A673 (cell line): ENCODE measurements at regions not wholly inside any gene's neighbourhood (a gene's known extent, or its start where the extent isn't known, plus 50 kb on each side); places are given as distances from the start of the nearest gene placed in this dataset.

Experiments used
- BruUV-seq: library from RNA; stranded (reverse); fragments of 400-500 nt; replicated peaks from 2 replicates; lab custom pipeline; 2021; lab: Mats Ljungman, UMichigan
- CTCF ChIA-PET: fragments of 300-600 bp; sonication (Branson Sonifier 250); formaldehyde crosslinking; loops from one replicate; lab custom pipeline; 2022; ENCODE audit warnings: antibody characterized with exemption; lab: Charles Lee
- POLR2A ChIA-PET: fragments of 300-600 bp; sonication (Branson Sonifier 250); formaldehyde crosslinking; loops from one replicate; lab custom pipeline; 2022; ENCODE audit warnings: antibody characterized with exemption; ENCODE audit not compliant: low non-redundant PET; lab: Charles Lee
- DNase-seq: peaks from one replicate; pipeline ENCODE4 v3.0.0-alpha.2; 2015; ENCODE audit warnings: low spot score
- H3K27ac ChIP-seq: fragments of 200-600 bp; sonication (generic); 2 replicates; pipeline ENCODE4 v1.5.1; 2016; ENCODE audit warnings: mixed run types, low read depth, mild to moderate bottlenecking, mixed read lengths, antibody characterized with exemption, low read length; ENCODE audit not compliant: poor library complexity, severe bottlenecking
- H3K27me3 ChIP-seq: fragments of 200-600 bp; sonication (generic); replicated peaks from 2 replicates; pipeline ENCODE4 v1.6.1; 2017; ENCODE audit warnings: mixed run types, low read depth, mild to moderate bottlenecking, mixed read lengths, antibody characterized with exemption, low read length; ENCODE audit not compliant: insufficient read depth, poor library complexity
- H3K36me3 ChIP-seq: fragments of 200-600 bp; sonication (generic); 2 replicates; pipeline ENCODE4 v1.6.1; 2016; ENCODE audit warnings: mixed run types, mild to moderate bottlenecking, mixed read lengths, antibody characterized with exemption, low read length; ENCODE audit not compliant: insufficient read depth, poor library complexity, severe bottlenecking
- H3K4me1 ChIP-seq: fragments of 200-600 bp; sonication (generic); 2 replicates; pipeline ENCODE4 v1.6.1; 2017; ENCODE audit warnings: mixed run types, mild to moderate bottlenecking, mixed read lengths, antibody characterized with exemption, low read length; ENCODE audit not compliant: insufficient read depth, poor library complexity, severe bottlenecking
- H3K4me3 ChIP-seq: fragments of 200-600 bp; sonication (generic); 2 replicates; pipeline ENCODE4 v1.5.1; 2016; ENCODE audit warnings: low read depth, mixed run types, mild to moderate bottlenecking, mixed read lengths, low read length; ENCODE audit not compliant: poor library complexity, severe bottlenecking
- H3K9me3 ChIP-seq: fragments of 200-600 bp; sonication (generic); 2 replicates; pipeline ENCODE4 v1.6.1; 2016; ENCODE audit warnings: mixed run types, low read depth, mild to moderate bottlenecking, mixed read lengths, antibody characterized with exemption, low read length; ENCODE audit not compliant: poor library complexity, severe bottlenecking
- EZH2 ChIP-seq: fragments of 200-600 bp; sonication (generic); IDR thresholded peaks from 2 replicates; pipeline ENCODE4 v1.6.1; 2017; ENCODE audit warnings: borderline replicate concordance, low read depth, mild to moderate bottlenecking, mixed read lengths, antibody characterized with exemption, low read length; ENCODE audit not compliant: poor library complexity, severe bottlenecking
- intact Hi-C: fragments of 100-400 bp; cut with micrococcal nuclease; formaldehyde crosslinking; loops from one replicate; pipeline ENCODE4 v1.10.0; 2022; ENCODE audit not compliant: unreplicated experiment
- TF ChIP-seq, protein P1 (sequence below): fragments of 300-800, 200-600 bp; sonication (generic); conservative IDR thresholded peaks from 2 replicates; pipeline ENCODE4 v1.5.1; 2017; ENCODE audit warnings: low read depth, mild to moderate bottlenecking, antibody characterized with exemption, low read length, moderate library complexity, mixed read lengths

DNA sequence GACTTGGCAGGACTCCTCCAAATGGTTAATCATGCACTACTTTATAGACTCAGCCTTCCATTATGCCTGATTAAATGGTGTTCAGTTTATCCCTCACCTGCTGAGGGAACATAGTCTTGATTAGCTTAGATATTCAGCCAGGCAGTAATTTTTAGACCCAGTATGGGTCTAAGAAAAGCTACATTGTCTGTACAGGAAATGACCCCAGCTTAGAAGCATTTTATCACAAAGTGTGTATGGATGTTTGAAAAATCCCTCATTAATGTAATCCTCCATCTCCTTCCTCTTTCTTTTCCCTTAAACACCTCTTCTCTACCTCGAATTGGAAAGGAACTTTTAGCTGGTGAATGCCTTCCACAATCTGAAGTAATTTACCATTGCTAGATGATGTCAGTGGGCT is 252.2 kb upstream of the BMP2 start:
- Histone ChIP-seq H3K4me3 (no peak overlapping the region), H3K27ac (no peak overlapping the region), H3K36me3 (no peaks in the 10 kb centered on the region), H3K9me3 (no peaks in the 10 kb centered on the region), H3K27me3 (no peaks in the 10 kb centered on the region), H3K4me1 (no peaks in the 10 kb centered on the region)
- DNase-seq = peak; percentile 1
- TF ChIP-seq, protein P1, sequence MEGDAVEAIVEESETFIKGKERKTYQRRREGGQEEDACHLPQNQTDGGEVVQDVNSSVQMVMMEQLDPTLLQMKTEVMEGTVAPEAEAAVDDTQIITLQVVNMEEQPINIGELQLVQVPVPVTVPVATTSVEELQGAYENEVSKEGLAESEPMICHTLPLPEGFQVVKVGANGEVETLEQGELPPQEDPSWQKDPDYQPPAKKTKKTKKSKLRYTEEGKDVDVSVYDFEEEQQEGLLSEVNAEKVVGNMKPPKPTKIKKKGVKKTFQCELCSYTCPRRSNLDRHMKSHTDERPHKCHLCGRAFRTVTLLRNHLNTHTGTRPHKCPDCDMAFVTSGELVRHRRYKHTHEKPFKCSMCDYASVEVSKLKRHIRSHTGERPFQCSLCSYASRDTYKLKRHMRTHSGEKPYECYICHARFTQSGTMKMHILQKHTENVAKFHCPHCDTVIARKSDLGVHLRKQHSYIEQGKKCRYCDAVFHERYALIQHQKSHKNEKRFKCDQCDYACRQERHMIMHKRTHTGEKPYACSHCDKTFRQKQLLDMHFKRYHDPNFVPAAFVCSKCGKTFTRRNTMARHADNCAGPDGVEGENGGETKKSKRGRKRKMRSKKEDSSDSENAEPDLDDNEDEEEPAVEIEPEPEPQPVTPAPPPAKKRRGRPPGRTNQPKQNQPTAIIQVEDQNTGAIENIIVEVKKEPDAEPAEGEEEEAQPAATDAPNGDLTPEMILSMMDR = no peak
- no peak for TF ChIP-seq EZH2
- ChIA-PET POLR2A (no interaction called here), CTCF (no interaction called here)
- intact Hi-C loops = no loop called here
- no TSS peak for BruUV-seq

DNA sequence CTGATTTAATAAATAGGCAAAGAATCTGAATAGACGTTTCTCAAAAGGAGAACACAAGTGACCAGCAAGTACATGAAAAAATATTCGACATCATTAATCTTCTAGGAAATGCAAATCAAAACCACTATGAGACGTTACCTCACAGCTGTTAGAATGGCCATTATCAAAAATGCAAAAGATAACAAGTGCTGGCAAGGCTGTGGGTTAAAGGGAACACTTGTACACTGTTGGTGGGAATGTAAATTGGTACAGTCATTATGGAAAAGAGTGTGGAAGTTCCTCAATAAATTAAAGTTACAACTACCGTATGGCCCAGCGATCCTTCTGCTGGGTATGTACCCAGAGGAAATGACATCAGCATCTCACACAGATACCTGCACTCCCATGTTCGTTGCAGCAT is 253.9 kb upstream of the BMP2 start:
- intact Hi-C loops = no loop called here
- no TSS peak for BruUV-seq

GRCh38 chr20:6509374-6509773 is 258.1 kb upstream of the BMP2 start:
- no TSS peak for BruUV-seq
- no peaks in the 10 kb centered on the region for H3K9me3 ChIP-seq
- no peaks in the 10 kb centered on the region for H3K27me3 ChIP-seq
- H3K36me3 ChIP-seq = no peaks in the 10 kb centered on the region
- no peaks in the 10 kb centered on the region for H3K4me1 ChIP-seq
- H3K27ac ChIP-seq = no peak overlapping the region
- H3K4me3 ChIP-seq = no peak overlapping the region
- no peak for DNase-seq
- intact Hi-C loops = no loop called here
- POLR2A ChIA-PET = no interaction called here
- CTCF ChIA-PET = no interaction called here
- no peak for TF ChIP-seq EZH2
- TF ChIP-seq, protein P1 = no peak

More for the DNA sequence above, 253.9 kb upstream of the BMP2 start:
- CTCF ChIA-PET = no interaction called here
- Histone ChIP-seq H3K27me3 (no peaks in the 10 kb centered on the region), H3K9me3 (no peaks in the 10 kb centered on the region), H3K4me3 (no peak overlapping the region), H3K4me1 (no peaks in the 10 kb centered on the region), H3K27ac (no peak overlapping the region), H3K36me3 (no peaks in the 10 kb centered on the region)
- POLR2A ChIA-PET = no interaction called here
- no peak for TF ChIP-seq EZH2
- TF ChIP-seq, protein P1 = no peak
- DNase-seq = no peak
